ENCODE measurements at regions not wholly inside any gene's neighbourhood (a gene's known extent, or its start where the extent isn't known, plus 50 kb on each side); places are given as distances from the start of the nearest gene placed in this dataset.
A peak's percentile ranks its signal among the peaks of the same experiment; 100 is the strongest.

GRCh38 chr17:73768691-73769090 lies 124.4 kb upstream of the SDK2 start:
- H3K9me3 ChIP-seq = no peaks in the 10 kb centered on the region
- ATAC-seq = no peak
- H3K4me3 ChIP-seq = no peak overlapping the region
- intact Hi-C loops (cut with DNase I) = no loop called here
- no peak for DNase-seq
- no peaks in the 10 kb centered on the region for H3K27me3 ChIP-seq
- no peak for TF ChIP-seq CTCF (IDR thresholded peaks at IDR 0.05)
- no peak for TF ChIP-seq POLR2A (IDR thresholded peaks at IDR 0.05)
- H3K27ac ChIP-seq = no peak overlapping the region
- H3K36me3 ChIP-seq = no peaks in the 10 kb centered on the region
- peaks cover 8 to 50% (median 27%) of the 10 kb centered on the region in 12 donors for H3K4me1 ChIP-seq
- 86 to 100% (median 97%) methylated on average over 2 of the region's 2 CpGs for WGBS, 4 donors

- Histone ChIP-seq H3K9me3 (no peaks in the 10 kb centered on the region), H3K4me3 (no peak overlapping the region), H3K27ac (no peak overlapping the region), H3K4me1 (peaks cover 8 to 50% (median 27%) of the 10 kb centered on the region in 12 donors), H3K27me3 (no peaks in the 10 kb centered on the region), H3K36me3 (no peaks in the 10 kb centered on the region)
- ATAC-seq = no peak
- no peak for DNase-seq
- no peak for TF ChIP-seq CTCF (IDR thresholded peaks at IDR 0.05)
- TF ChIP-seq POLR2A (IDR thresholded peaks at IDR 0.05) = no peak
- intact Hi-C loops (cut with DNase I) = no loop called here
- 84 to 93% (median 89%) methylated on average over 3 of the region's 3 CpGs for WGBS, 4 donors
These were observed 125.2 kb upstream of the SDK2 start for GRCh38 chr17:73769479-73769878.

GRCh38 chr17:73770115-73770848 lies 126.0 kb upstream of the SDK2 start:
- intact Hi-C loops (cut with DNase I) = no loop called here

More at GRCh38 chr17:73770115-73770848, 126.0 kb upstream of the SDK2 start:
- TF ChIP-seq POLR2A (IDR thresholded peaks at IDR 0.05) (no peak), CTCF (IDR thresholded peaks at IDR 0.05) (no peak)
- ATAC-seq (peak; percentile 90 to 96 (median 93)), DNase-seq (peak; percentile 89 to 91 (median 91))
- H3K9me3 ChIP-seq = no peaks in the 10 kb centered on the region
- 27 to 32% (median 28%) methylated on average over 11 to 12 of the region's 12 CpGs for WGBS, 4 donors
- no peaks in the 10 kb centered on the region for H3K27me3 ChIP-seq
- peaks cover 8 to 50% (median 27%) of the 10 kb centered on the region in 12 donors for H3K4me1 ChIP-seq
- H3K36me3 ChIP-seq = no peaks in the 10 kb centered on the region
- H3K27ac ChIP-seq = peak overlapping the region in 8 of 12 donors; percentile 30 to 77 (median 54)
- H3K4me3 ChIP-seq = no peak overlapping the region
